NCI-H1930 (cell line): ENCODE measurements at regions not wholly inside any gene's neighbourhood (a gene's known extent, or its start where the extent isn't known, plus 50 kb on each side); places are given as distances from the start of the nearest gene placed in this dataset.

Experiments
- DNase-seq, 2 experiments: peaks; one replicate each; lab custom pipeline; 2025; lab: John Stamatoyannopoulos, UW

DNA sequence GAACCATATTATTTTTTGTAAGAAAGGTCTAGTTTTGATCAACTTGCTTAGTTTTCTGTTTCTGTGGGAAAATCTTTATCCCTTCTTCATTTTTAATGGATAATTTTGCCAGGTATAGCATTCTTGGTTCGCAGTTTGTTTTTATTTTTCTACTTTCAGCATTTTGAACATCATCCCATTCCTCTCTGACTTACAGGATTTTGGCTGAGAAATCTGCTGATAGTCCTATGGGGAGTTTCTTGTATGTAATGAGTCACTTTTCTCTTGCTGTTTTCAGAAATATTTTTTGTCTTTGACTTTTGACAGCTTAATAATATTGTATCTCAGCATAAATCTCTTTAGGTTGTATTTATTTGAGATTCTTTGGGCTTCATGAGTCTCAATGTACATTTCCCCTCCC lies 389.1 kb downstream of the PBX1 start:
- no peak for DNase-seq

DNA sequence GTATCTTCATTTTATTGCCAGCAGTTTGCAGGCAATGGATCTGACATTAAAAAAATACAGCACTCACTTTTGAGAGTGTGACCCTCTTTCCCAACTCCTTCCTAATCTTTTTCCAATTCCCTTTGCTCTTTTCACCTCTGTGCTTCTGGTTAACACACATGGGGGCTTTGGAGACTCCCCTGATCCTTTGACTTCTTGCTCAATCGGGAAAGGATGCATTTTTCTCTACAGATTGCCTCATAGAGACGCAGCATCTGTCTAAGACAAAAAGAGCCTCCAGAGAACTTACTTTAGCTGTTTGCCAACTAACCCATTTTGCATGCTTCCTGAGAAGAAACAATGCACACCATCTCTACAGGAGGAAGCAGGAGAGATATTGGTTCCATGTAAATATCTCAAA lies 378.3 kb downstream of the PBX1 start:
- DNase-seq = no peak

DNA sequence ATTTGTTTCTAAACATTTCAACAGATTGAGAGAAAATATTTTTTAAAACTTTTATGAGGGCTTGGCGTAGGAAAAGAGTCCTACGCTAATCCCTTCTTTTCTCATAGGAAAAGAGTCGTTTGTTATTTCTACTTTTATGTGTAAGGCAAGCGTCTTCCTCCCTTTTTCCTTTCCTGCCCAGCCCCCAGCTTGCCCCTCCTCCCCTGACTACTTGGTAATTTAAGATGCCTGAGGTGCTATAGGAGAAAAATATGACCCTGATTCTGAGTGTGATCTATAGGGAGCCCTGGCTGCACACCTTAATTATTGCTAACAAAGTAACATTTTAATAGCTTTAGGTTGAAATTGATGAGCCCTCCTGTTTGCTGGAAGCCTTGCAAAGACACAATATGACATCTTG lies 373.6 kb downstream of the PBX1 start:
- DNase-seq = no peak

GRCh38 chr1:164930833-164931232 lies 371.8 kb downstream of the PBX1 start:
- DNase-seq = no peak

DNA sequence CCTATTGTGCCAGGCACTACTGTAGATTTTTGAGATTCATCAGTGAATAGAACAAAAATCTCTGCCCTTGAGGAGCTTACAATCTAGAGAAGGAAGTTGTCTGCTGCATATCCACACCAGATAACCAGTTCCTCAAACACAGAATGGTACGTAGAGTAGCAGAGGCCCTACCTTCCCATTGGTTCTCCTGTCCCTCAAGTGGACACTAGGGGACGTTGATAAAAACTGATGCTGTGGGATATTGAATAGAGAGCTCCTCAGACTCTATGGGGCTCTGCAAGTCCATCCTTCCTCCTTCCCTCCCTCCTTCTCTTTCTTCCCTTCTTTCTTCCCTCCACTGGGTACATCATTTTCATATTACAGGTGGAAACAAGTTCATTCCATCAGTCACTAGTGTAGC lies 371.3 kb downstream of the PBX1 start:
- no peak for DNase-seq

DNA sequence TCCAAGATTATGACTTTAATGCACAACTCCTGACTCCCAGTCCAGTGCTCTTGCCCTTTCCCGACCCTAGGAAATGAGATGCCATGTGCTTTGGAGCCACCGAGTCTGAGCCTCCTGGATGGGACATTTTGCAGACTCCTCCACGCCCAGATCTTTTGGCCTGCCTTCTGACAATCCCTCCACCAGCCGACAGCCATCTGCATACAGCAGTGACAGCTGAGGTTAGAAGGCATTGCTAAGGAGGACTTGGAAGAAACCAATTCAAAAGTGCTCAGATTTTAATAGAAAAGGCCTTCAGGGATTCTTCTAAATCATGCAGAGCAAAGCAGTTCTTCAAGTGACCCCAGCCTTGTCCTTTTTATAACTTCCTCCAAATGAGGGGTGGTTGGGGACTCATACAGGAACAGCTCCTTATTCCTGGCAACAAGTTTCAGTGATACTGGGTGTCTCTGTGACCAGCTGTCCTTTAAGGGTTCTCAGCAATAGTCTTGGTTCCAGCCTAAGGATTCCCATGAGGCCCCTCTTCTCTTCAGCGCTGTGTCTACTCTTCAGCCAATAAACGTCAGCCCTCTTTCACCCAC lies 369.3 kb downstream of the PBX1 start:
- DNase-seq = no peak

- DNase-seq = no peak
These were observed 367.1 kb downstream of the PBX1 start for GRCh38 chr1:164926107-164926506.

DNA sequence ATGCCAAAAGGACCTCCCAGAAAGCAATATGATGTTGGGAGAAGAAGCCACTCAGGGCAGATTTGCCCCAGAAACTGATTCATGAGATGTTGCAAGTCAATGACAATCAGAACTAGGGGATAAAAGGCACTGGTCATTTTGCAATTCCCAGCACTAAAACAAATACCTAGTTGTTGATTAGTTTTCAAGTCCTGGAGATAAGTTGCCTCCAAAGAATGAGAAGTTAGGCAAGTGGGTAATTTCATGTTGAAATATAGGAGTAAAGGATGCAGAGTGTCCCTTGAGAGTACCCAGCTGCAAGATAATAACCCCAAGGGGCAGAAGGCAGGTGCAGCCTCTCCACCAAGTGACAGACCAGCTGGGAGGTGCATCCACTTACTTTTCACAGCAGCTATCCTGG lies 363.6 kb downstream of the PBX1 start:
- DNase-seq = no peak

DNA sequence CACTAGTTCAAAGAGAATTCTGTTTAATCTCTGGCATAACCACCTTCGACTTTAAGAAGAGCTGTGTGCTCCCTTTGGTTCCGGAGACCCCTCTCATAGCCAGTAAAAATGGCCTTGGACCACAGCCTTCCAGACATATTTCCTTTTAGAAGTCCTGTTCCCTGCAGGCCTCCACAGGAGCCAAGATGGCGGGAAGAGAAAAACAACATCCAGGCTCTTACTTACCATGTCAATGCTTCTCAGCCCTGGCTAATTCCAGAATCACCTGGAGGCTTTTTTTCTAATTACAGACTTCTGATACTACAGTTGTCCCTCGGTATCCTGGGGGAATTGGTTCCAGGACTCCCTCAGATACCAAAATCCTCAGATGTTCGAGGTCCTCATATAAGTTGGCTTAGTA lies 362.5 kb downstream of the PBX1 start:
- no peak for DNase-seq

DNA sequence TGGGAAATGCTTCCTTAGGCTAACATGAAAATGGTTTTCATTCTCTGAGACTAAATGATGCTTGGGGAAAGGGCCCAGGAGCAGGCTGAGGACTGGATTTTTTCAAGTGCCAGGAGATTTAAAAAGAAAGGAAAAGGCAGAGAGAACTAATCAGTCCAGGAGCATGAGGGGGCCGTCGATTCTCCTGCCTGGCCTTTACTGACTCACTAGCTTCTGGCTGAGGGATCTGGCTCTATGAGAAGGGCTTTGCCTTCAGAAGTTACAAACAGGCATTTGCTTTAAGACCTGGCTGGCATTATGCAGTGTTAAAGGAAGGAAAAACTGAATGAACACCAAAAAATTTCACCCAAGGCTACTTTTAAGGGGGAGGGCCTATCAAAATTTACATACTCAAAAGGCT lies 359.2 kb downstream of the PBX1 start:
- DNase-seq = no peak

- no peak for DNase-seq
These were observed 355.2 kb downstream of the PBX1 start for GRCh38 chr1:164914208-164914607.

DNA sequence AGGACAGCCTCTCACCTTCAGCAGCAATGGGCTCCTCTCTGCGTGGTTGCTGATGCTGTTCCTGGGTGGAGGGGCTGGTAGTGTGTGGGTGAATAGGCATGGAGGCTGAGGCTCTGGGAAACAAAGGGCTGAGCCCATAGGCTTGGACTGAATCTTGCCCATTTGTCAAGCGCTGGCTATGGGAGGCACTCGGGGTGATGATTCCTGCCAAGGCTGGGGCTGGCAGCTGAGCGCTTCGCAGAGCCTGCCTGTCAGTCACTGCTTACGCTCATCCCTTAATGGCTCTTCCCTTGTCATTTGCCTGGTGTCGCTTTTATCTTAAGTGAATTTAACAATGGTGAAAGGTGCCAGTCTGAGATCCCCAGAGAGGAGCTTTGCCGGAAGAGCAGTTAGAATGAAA lies 353.3 kb downstream of the PBX1 start:
- DNase-seq = no peak

GRCh38 chr1:164910671-164911070 lies 351.7 kb downstream of the PBX1 start:
- no peak for DNase-seq

DNA sequence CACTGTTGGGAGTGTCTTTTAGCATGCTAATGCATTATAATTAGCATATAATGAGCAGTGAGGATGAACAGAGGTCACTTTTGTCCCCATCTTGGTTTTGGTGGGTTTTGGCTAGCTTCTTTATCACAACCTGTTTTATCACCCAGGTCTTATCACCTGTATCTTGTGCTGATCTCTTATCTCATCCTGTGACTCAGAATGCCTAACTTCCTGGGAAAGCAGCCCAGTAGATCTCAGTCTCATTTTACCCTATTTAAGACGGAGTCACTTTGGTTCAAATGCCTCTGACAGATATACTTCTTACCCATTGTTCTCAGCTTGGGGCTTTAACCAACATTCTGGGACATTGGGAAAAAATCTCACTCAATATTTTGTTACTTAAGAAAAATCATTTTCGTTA lies 348.7 kb downstream of the PBX1 start:
- DNase-seq = no peak

GRCh38 chr1:164905869-164906268 lies 346.9 kb downstream of the PBX1 start:
- DNase-seq = no peak

GRCh38 chr1:164902491-164902890 lies 343.5 kb downstream of the PBX1 start:
- DNase-seq = no peak
